ENCODE measurements at regions not wholly inside any gene's neighbourhood (a gene's known extent, or its start where the extent isn't known, plus 50 kb on each side); places are given as distances from the start of the nearest gene placed in this dataset.

DNA sequence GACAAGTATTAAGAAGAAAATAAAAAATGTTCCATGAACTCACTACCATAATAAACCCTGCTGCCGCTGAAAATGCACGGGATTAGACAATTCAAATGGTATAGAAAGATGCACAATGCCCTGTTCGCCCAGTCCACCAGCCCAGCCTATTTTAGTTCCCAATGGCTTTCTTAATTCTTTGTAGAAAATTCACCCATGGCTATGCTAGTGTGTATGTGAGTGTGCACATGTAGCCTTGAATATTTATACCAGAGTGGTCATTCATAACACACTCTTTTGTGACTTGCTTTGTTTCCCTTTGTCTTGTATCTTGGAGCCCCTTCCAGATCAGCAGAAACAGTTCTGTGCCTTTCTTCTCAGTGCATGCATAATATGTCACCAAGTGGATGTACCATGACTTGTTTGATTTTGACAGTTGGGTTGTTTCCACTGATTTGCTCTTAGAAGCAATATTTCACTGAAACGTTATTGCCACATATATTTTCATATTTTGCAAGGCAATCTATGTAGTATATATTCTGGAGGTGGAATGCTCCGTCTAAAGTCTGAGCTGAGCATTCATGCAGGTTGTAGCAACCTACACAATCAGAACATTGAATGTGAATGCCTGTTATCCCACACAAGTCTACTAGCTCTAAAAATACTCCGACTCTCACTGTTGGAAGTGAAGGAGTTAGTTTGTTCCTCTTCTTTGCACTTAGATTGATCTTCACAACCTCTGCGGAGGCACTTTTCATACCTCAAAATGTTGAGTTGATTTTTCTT, 383.0 kb upstream of the EEF2KMT start:
- DNase-seq (ENCODE audit: low spot score) = no peak

DNA sequence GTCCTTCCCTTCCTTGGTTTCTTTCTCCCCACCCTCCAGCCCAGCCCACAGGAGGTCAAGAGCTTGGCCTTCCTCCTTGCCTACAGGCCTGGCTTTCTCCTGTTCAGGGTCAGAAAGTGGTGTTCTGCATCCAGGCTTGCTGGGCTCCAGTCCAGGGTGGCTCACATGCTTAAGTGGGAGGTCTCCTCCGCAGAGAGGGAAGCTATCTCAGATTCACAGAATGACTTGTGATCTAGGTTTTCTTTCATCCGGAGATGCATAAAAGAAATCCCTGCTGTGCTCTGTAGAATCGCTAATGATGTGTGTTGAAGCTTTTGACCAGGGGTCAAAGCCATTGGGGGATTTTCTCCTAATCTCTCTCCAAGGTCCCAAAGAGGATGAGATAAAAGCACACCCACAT, 382.3 kb upstream of the EEF2KMT start:
- DNase-seq (ENCODE audit: low spot score) = no peak

DNA sequence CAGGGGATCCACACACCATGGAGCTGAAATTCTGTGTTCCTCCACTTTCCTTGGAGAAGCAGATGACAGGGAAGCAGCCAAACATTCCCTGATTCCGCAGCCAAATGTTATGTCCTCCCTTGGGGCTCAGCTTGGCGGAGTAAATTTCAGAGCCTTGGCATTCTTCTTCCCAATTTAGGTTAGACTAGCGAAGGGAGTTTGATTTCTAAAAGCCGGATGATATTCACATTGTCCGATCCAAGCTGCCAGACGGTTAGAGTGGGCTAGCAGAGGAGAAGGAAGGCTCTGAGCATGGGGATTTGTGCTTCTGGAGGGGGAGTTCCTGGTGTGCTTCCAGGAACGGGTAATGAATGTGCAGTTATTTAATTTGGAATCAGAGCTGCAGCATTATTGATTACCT, 380.4 kb upstream of the EEF2KMT start:
- no peak for DNase-seq (ENCODE audit: low spot score)

DNA sequence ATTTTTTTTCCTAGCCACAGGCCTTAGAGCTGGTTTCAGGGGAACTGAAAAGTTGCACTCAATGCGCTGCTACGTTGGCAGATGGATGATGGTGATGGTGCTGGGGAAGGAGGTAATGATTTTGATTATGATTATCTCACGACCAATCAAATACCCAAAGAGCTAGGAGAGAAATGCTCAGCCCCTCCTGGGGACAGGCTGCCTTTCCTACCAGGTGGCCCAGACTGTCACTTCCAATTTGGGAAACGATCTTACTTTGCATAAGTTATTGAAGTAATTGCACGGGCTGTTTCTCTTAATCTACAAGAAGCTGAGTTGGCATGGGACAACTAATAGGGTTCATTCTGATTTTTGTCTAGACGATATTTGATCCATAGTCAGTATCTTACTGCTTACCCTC, 379.7 kb upstream of the EEF2KMT start:
- no peak for DNase-seq (ENCODE audit: low spot score)

DNA sequence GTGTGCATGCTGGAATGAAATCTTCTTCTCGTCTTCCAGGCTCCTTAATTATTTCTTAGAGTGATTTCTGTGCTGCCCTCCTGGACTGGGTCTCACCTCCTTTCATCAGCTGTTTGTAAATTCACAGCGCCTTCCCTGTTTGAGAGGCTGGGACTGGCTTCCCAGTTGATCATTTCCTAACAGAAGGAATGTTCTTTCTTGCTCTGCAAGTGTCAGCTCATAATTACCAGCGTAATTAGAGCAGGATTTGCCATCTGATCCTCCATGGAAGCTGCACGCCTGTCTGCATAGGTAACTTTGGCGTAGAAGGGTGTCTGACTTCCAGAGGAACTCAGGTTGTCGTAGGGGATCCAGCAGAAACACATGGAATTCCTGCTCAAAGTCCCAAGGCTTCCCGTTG, 375.0 kb upstream of the EEF2KMT start:
- no peak for DNase-seq (ENCODE audit: low spot score)

DNA sequence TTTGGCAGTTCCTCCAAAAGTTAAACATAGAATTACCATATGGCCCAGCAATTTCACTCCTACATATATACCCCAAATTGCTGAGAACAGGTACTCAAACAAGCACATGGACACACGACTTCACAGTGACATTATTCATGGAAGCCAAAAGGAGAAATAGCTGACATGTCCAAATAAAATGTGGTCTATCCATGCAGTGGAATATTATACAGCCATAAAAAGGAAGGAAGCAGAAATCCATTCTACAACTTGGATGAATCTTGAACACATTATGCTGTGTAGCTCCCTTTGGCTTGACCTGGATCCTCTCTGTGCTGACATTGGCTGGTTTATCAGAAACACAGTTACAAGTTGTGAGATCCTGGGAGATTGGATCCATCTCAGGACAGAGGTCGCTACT, 370.9 kb upstream of the EEF2KMT start:
- no peak for DNase-seq (ENCODE audit: low spot score)

DNA sequence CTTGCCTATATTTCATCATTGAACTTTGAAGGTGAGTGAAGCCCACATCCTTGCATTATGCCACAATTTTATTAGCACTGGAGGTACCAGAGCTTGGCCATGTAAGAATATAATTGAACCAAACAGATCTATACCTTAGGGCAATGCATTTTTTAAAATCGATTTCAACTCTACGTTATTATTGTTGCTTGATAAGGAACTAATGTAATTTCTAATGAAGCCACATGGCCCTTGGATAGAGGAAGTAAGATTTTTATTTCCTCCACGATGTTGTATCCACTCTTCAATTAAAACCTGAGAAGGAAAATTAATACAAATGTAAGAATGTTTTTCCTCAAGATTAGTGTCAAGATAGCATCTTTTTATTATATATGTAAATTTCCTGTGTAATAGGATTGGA, 370.0 kb upstream of the EEF2KMT start:
- DNase-seq (ENCODE audit: low spot score) = no peak

DNA sequence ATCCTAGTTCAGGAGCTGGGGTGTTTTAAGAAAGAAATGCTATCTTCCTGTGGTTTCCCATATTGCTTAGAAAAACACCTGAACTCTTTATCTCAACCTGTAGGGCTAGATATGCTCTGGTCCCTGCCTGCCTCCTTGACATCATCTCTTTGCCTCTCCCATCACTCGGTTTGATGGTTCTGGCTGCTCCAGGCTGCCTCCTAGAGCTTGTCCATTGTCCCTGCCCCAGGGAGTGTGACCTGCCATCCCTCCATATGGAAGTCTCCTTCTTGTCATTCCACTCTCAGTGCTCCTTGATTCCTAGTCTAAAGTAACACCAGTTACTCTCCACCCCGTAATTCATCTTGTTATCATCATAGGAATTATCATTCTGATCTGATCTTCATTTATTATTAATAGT, 369.0 kb upstream of the EEF2KMT start:
- no peak for DNase-seq (ENCODE audit: low spot score)

DNA sequence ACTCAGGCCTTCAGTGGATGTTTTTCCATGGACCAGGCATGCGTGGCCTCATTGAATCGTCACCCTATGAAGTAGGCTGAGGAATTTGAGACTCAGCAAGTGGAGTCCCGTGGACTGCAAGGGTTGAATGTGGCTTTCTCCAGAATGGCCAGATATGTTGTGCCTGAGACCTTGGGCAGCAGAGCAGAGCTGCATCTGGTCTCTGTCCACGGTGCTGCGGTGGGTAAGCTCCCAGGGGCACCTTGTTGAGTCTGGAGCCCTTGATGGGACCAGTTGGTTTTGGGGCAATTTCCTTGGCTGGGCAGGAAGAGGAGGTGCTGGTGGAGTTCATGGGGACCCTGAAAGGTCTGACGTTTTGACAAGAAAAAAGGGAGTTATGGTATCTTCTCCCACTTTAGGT, 368.1 kb upstream of the EEF2KMT start:
- DNase-seq (ENCODE audit: low spot score) = no peak

DNA sequence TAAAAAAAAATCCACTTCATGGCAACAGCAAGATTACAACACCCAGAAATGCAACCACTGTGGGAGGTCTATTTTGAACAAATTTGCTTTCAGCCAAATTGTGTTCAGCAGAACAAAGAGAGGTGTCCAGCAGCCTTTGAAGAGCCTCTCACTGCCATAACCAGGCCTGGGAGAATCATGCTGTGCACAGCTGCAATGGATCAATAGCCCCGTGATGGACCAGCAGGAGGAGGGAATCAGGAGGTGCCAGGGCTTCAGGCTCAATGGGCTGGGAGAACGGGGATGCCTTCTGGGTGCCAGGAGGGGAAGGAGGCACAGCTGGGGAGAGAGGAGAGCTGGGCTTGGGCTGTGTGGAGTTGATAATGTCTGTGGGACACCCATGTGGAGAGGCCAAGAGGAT, 366.2 kb upstream of the EEF2KMT start:
- DNase-seq (ENCODE audit: low spot score) = no peak

DNA sequence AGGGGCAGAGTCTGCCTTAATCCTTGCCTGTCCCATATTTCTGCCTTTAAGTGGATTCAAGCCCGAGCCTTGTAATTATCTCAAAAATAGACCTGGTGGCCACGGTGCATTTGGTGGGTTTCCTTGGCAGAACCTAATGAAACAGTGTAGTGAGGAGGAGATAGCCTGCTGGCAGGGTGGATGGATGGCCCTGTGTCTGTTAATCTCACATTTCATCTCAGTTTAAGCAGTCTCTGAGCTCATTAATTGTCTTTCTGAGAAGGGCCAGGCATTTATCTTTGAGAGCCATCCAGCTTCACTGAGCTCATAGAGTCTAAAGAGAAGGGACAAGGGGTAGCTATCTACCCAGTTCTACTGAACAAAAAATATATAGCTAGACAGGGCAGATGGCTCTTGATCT, 364.0 kb upstream of the EEF2KMT start:
- no peak for DNase-seq (ENCODE audit: low spot score)

DNA sequence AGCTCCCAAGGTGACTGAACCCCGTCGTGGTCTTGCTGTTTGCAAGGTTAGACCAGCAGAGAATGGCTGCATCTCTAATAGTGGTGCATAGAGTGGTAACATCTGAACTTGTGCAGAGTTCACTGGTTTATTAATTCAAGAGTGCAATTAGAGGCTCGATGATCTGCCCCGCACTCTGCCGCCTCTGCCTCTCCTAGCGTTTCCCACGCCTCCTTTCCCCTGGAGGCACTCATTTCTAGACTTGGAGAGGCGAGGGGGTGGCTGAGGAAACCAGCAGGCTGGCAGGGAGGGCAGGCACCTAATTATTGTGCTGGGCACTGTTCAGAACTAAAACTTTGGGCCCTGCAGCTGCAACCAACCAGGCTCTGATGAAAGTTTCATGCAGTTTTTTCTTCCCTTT, 363.5 kb upstream of the EEF2KMT start:
- no peak for DNase-seq (ENCODE audit: low spot score)

DNA sequence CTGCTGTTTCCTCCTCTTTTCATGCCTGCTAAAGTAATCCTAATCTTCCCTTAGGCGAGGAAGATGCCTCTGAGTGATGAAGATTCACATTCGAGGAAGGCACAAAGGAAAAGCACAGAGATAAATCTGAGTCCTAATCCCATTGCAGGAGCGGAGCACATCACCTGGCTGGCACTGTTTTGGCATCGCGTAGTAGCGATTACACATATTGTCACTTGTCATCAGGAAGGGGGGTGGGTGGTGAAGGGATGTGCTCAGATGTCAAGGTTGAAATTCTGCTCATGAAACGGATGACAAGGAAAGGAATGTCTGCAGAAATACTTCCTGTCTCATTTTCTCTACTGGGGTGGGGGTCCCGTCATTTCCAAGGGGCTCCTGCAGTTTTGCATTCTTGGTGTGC, 363.1 kb upstream of the EEF2KMT start:
- no peak for DNase-seq (ENCODE audit: low spot score)

DNA sequence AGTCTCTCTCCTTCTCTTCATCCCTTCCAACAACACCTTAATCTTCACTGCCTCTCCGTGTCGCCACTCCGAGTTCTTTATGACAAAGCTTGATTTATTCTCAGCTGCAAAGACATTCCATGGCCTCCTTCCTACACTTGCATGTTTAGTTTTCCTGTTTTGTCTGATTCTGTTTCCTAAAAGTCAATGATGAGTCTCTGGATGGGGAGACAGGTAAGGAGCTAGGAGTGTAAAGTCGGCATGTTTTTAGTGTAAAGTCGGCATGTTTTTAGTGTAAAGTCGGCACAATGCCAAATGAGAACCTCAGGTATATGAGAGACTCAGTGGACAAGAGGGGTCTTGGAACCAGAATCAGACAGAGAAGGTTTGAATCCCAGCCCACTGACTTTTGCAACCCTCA, 362.3 kb upstream of the EEF2KMT start:
- no peak for DNase-seq (ENCODE audit: low spot score)

DNA sequence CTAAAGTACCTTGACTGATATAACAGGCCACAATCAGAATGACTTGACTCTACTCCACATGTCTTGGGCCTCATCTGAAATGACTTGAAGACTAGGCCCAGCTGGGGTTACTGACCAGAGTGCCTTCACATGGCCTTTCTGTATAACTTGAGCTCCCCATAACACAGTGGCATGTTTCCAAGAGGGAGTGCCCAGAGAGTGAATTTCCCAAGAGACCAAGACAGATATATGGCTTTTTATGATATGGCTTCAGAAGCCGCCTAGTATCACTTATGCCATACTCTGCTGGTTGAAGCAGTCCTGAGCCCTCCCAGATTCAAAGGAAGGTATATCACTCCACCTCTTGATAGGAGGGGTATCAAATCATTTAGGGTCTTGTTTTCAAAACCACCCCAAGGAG, 357.5 kb upstream of the EEF2KMT start:
- no peak for DNase-seq (ENCODE audit: low spot score)

DNA sequence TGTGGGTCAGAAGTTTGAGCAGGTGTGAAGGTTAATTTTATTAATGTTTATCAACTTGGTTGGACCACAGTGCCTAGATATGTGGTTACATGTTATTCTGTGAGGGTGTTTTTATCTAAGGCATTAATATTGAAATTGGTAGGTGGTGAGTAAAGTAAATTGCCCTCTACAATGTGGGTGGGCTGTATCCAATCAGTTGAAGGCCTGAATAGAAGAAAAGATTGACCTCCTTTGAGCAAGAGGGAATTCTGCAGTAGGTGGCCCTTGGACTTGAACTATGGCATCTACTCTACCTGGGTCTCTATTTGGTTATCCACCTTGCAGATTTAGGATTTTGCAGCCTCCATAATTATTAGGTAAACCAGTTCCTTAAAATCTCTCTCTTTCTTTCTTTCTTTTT, 356.8 kb upstream of the EEF2KMT start:
- no peak for DNase-seq (ENCODE audit: low spot score)

DNA sequence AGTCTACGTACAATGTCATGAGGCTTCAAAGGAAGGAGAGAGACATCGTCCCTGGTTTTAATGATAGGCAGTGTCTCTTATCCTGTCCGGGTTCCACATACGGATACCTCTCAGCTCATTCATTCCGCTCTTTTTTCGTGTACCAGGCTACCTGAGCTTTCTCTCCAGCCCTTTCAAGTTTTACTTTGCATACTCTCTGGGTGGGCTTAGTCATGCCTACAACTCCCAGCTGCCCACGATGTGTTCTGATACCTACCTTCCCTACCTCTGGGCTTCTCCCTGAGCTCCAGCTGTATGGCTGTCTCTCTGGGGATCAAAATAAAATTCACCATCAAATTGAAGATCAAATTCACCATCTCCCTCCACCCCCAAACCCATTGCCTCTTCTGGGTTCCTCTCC, 354.0 kb upstream of the EEF2KMT start:
- no peak for DNase-seq (ENCODE audit: low spot score)

DNA sequence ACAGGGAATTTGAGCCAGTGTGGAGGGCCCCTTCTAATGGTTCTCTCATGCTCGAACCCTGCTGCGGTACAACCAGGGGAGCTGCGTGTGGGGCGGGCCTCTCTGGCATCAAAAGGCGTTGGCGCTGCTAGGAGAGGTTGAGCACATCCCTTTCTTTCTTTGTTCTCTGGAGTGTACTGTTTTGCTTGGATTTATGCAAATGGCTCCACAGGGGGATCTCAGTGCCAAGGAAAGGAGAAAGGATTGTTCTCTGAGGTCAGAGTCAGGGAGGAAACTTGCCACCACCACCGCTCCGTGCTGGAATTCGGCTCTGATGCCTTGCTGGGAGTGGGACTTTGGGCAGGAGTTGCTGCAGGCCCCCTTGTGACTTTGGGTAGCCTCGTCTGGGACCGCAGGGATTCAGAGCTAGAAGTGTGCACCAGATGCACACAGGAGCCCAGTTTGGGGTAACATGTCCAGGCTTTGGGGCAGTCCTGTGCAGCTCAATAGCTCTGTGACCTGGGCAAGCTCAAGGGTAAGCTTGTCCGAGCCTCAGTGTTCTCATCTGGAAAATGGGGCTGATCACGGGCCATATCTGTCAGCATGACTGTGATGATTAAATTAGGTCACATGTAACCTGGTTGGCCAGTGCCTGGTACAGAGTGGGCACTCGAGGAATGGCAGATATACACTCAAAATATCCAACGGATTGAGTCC, 353.0 kb upstream of the EEF2KMT start:
- no peak for DNase-seq (ENCODE audit: low spot score)

DNA sequence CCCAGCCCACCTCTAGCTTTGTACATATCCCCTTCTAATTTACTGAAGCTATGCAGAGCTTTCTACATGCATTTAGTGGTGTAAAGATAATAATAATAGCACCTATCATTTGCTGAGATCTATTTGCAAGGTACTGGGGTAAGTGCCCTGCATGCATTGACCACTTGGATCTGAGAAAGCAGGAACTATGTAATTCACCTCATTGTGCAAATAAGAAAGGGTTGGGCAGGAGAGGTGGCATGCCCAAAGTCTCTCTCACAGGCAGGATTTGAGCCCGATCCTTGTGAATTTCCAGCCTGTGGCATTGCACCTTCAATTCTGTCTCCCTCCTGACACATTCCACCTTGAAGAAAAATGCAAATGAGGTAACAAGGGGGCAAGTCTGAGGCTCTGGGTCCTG, 352.3 kb upstream of the EEF2KMT start:
- DNase-seq (ENCODE audit: low spot score) = no peak

DNA sequence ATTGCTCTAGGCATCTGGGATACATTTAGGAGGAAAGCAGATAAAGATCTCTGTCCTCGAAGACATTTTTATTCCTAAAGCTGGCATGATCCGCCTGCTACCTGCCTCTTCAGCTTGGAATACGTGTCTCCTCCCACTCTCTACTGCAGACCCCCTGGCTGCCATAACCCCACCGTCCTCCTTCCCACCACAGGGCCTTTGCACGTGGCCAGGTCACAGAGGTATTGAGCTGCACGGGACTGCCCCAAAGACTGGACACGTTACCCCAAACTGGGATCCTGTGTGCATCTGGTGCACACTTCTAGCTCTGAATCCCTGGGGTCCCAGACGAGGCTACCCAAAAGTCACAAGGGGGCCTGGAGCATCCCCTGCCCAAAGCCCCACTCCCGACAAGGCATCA, 351.2 kb upstream of the EEF2KMT start:
- no peak for DNase-seq (ENCODE audit: low spot score)

DNA sequence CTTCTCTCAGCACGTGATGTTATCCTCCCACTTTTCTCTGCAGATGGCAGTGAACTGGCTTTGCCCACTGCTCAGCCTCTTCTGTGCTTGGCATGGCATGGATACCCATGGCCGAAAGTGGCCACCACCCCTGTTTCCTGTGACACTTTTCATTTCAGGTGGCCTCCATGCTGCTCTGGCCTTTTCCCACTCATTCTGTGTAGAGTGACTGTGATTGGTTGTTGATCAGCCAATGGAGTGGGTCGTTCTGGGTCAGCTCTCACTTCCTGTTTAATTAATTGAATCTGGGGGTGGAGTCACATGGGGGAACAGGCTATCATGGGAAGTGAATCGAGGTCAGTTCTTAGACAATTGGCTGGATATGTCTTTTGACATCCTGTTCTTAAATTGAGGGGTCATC, 350.1 kb upstream of the EEF2KMT start:
- no peak for DNase-seq (ENCODE audit: low spot score)

DNA sequence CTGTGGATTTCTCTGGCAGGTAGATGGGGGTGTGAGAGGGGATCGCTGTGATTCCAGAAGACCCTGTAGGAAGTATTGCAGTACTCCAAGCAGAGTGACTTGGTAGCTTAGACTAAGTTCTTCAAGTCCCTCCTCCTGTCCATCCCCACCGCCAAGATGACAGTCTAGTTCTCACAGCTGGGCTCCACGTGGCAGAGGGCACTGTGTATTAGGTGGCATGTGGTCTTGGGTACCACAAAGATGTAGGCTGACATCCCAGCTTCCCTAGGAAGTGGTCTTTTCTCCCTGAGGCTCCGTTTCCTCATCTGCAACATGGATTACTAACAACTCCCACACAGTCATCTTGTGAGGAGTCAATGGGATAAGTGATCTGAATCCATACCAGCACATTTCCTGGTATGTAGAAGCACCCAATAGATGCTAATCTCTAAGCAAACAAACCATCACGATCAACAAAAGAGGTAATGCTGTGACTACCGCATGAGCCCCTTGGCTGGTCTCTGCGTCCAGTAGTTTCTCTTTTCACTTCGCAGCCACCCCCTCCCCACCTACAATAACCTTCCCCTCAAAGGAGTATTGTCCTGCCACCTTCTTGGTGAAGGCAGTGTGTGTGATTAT, 349.1 kb upstream of the EEF2KMT start:
- no peak for DNase-seq (ENCODE audit: low spot score)

DNA sequence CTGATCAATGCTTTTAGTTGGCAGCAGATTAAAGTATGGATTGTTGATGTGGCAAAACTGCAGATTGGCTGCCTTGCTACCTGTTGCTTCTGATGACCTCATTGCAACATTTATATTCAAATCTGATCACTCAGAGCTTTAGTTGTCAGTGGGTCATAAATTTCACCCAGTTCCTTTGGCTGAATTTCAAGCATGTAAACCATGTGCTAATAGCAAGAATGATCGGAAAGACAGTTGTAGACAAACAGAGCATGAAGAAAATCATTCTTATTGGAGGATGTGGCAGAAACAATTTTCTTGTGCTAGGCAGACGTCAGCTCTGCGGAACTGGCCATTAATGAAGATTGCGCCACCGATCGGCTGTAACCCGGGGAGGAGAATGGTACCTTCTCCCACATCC, 346.6 kb upstream of the EEF2KMT start:
- DNase-seq (ENCODE audit: low spot score) = no peak

DNA sequence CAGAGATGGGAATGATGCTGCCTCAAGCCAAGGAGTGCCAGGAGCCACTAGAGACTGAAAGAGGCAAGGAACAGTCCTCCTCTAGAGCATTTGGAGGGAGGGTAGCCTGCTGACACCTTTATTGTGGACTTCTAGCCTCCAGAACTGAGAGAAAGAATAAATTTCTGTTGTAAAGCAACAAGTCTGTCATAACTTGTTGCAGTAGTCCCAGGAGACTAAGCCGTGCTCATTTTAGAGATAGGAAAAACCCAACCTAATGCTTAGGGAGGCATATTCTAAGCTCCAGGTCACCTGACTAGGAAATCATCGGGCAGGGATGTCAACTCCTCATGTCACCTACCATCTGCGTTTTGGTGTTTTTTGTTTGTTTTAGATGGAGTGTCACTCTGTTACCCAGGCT, 345.4 kb upstream of the EEF2KMT start:
- DNase-seq (ENCODE audit: low spot score) = no peak

Measured in left forelimb (tissue), 1 donor.